VCaP (cell line): ENCODE measurements at regions not wholly inside any gene's neighbourhood (a gene's known extent, or its start where the extent isn't known, plus 50 kb on each side); places are given as distances from the start of the nearest gene placed in this dataset.

Experiments
- H3K27ac ChIP-seq: fragments of 450-650 bp; 2 replicates; pipeline ENCODE4 v1.5.1; 2017
- CTCF ChIP-seq: fragments of 450-650 bp; conservative IDR thresholded peaks from 2 replicates; pipeline ENCODE4 v1.5.1; 2017; ENCODE audit warnings: mild to moderate bottlenecking, moderate library complexity

- no peak overlapping the region for H3K27ac ChIP-seq
- TF ChIP-seq CTCF = no peak
These were observed 225.0 kb upstream of the PROK2 start for GRCh38 chr3:72009851-72010443.

DNA sequence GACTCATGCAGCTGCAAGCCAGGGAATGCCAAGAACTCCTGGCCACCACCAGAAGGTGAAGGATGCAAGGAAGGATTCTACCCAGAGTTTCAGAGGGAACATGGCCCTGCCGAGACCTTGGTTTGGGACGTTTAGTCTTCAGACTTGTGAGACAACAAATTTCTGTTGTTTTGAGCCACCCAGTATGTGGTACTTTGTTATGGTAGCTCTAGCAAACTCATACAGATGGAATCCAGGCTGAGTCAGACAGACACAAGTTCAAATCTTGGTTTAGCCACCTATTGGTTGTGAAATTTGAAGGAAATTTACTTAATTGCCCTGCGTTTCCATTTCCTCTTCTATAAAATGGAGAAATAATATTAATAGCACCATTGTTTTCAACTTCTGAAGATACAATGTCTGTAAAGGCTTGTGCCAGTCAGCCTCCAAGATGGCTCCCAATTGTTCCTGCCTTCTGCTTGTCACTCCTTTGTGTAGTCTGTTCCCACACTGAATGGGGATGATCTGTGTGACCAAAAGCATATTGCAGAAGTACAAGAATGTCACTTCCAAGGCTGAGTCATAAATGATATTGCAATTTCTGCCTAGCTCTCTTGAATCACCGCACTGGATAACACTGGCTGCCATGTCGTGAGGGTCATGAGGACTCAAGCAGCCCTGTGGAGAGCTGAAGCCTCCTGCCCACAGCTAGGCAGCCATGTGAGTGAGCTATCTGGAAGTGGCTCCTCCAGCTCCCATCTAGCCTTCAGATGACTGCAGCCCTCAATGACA is 223.5 kb upstream of the PROK2 start:
- H3K27ac ChIP-seq = no peak overlapping the region
- TF ChIP-seq CTCF = no peak

- no peak for TF ChIP-seq CTCF
- no peak overlapping the region for H3K27ac ChIP-seq
These were observed 221.9 kb upstream of the PROK2 start for GRCh38 chr3:72006631-72007556.

GRCh38 chr3:72004749-72005292 is 219.9 kb upstream of the PROK2 start:
- no peak for TF ChIP-seq CTCF
- H3K27ac ChIP-seq = no peak overlapping the region

DNA sequence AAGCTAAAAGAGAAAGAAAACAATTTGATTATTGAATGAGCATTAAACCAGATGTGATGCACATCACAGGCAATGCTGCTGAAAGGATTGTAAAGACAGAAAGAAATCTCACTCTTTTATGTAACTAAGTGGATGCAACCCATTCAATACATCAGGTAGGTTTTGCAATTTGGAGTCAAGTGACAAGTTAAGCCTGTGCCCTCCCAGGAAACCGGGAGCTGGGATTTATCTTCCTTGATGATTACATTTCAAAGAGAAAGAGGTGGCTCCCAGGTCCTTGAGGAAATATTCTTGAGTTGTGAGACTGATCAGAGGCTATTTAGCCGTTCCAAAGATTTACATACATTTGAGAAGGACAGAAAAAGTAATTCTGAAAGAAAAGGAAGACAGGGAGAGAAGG is 219.0 kb upstream of the PROK2 start:
- no peak for TF ChIP-seq CTCF

DNA sequence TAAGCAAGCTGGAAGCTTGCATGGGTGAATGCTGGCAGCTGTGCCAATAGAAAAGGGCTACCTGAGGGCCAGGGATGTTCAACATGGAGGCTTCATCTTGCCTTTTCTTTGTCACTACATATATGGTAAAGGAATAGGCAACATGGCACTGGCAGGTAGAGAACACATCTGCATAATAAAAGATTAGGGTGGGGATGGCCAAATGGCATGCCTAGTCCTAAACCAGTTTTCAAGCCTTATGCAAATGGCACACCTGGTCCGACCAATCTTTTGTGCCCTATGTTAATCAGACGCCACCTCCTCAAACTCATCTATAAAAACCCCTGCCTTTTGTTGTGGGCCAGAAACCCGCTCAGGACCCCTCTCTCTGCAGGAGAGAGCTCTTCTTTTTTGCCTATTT is 216.8 kb upstream of the PROK2 start:
- no peak for TF ChIP-seq CTCF
- no peak overlapping the region for H3K27ac ChIP-seq

More for the DNA sequence above, 219.0 kb upstream of the PROK2 start:
- no peak overlapping the region for H3K27ac ChIP-seq
